ENCODE measurements at regions not wholly inside any gene's neighbourhood (a gene's known extent, or its start where the extent isn't known, plus 50 kb on each side); places are given as distances from the start of the nearest gene placed in this dataset.

DNA sequence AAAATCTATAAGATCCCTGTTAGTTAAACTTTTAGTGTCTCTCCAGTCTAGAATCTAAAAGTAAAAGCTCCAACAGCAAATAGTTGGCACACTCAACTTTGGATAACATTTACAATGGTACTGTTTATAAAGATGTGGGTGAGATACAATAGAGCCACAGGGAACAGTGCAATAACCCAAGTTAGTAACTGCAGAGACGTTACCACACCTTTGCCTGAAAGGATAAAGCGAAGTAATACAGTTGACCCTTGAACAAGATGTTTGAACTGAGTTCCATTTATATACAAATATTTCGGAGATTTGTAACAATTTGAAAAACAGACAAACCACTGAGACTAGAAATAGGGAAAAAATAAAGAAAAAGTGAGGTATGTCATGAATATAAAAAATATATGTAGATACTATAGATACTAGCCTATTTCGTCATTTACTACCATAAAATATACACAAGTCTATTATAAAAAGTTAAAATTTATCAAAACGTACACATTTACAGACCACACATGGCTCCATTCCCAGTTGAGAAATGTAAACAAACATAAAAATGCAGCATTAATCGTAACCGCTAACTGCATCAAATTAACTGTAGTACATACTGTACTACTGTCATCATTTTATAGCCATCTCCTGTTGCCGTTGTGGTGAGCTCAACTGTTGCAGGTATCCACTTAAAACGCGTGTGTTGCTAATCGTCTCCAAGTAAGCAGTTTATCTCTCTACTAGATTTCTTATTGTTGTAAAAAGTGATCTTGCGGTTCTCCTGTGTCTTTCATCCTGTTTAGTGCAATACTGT, 56.5 kb upstream of the HIF1A start:
- no peak overlapping the region for H4K5ac ChIP-seq (ENCODE audit: insufficient read length, low read depth, low read length)
- no peak overlapping the region for H3K4ac ChIP-seq (replicated peaks; ENCODE audit: insufficient read length, low read depth, low read length)
- FAIRE-seq (no peak), DNase-seq (ENCODE audit: low read depth in 1 of 2, low spot score in 2 of 2) (no peak)
- H2BK20ac ChIP-seq (ENCODE audit: low read length): no peak overlapping the region
- WGBS, 2 experiments (ENCODE audit: extremely low coverage in 1 of 2, insufficient coverage in 1 of 2, insufficient read length in 1 of 2, insufficient replicate concordance in 2 of 2, low coverage in 1 of 2, low lambda C conversion rate in 2 of 2, missing lambda C conversion rate in 1 of 2): 91% methylated on average over 12 of the region's 12 CpGs; no CpG with 5 or more reads in 1 of the 2 experiments
- no peak overlapping the region for H2BK12ac ChIP-seq (ENCODE audit: low read depth, low read length)
- H3K36me3 ChIP-seq (ENCODE audit: control insufficient read depth in 2 of 4, insufficient read depth in 4 of 4, low read length in 3 of 4): no peaks in the 10 kb centered on the region
- ChIA-PET CTCF (ENCODE audit: partially characterized antibody) (no interaction called here), POLR2A (ENCODE audit: partially characterized antibody) (no interaction called here)
- no peak overlapping the region for H3K4me3 ChIP-seq (ENCODE audit: extremely low read depth in 1 of 4, insufficient read depth in 2 of 4, low read depth in 3 of 4, low read length in 4 of 4)
- H2AFZ ChIP-seq (ENCODE audit: low read length): no peak overlapping the region
- no peaks in the 10 kb centered on the region for H3K23me2 ChIP-seq (ENCODE audit: low read depth, low read length)
- H3K79me1 ChIP-seq (ENCODE audit: low read depth, low read length): no peaks in the 10 kb centered on the region
- H3K4me1 ChIP-seq (replicated peaks in 1 of 4; ENCODE audit: control insufficient read depth in 3 of 4, insufficient read depth in 4 of 4, low read length in 3 of 4): no peaks in the 10 kb centered on the region
- no peak overlapping the region for H3K23ac ChIP-seq (ENCODE audit: insufficient read length)
- H3K27ac ChIP-seq (ENCODE audit: low read depth, low read length): no peak overlapping the region
- no peaks in the 10 kb centered on the region for H3K27me3 ChIP-seq (replicated peaks in 1 of 4; ENCODE audit: control insufficient read depth in 3 of 4, extremely low read depth in 1 of 4, insufficient read depth in 3 of 4, low read length in 3 of 4)
- no peak overlapping the region for H2BK15ac ChIP-seq (ENCODE audit: low read length)
- no peak overlapping the region for H3K56ac ChIP-seq (replicated peaks; ENCODE audit: insufficient read length, low read depth, low read length)
- no peaks in the 10 kb centered on the region for H4K20me1 ChIP-seq (replicated peaks in 1 of 2; ENCODE audit: control insufficient read depth in 1 of 2, insufficient read depth in 2 of 2, low read length in 2 of 2)
- no peak overlapping the region for H2BK5ac ChIP-seq (ENCODE audit: low read depth, low read length)
- no peak overlapping the region for H2BK120ac ChIP-seq (replicated peaks; ENCODE audit: low read depth, low read length)
- no peak overlapping the region for H4K8ac ChIP-seq (ENCODE audit: extremely low read depth, insufficient read depth, low read length)
- no peak overlapping the region for H3K9ac ChIP-seq (replicated peaks in 1 of 4; ENCODE audit: extremely low read depth in 1 of 4, low read depth in 3 of 4, low read length in 3 of 4)
- no peaks in the 10 kb centered on the region for H3K79me2 ChIP-seq (ENCODE audit: control insufficient read depth in 1 of 2, insufficient read depth in 2 of 2, low read length in 2 of 2)
- no peak overlapping the region for H4K91ac ChIP-seq (replicated peaks; ENCODE audit: insufficient read length, low read length)
- H3K9me3 ChIP-seq (ENCODE audit: insufficient read depth in 2 of 2, low read depth in 1 of 2, low read length in 1 of 2): no peaks in the 10 kb centered on the region
- no peak overlapping the region for H3K4me2 ChIP-seq (ENCODE audit: insufficient read depth in 1 of 2, low read depth in 2 of 2, low read length in 2 of 2)
- H3K14ac ChIP-seq (ENCODE audit: insufficient read length): no peak overlapping the region
- H3K18ac ChIP-seq (ENCODE audit: extremely low read depth, low read length): no peak overlapping the region
- H2AK5ac ChIP-seq (ENCODE audit: low read depth, low read length): no peak overlapping the region
- TF ChIP-seq KDM1A (IDR thresholded peaks at IDR 0.05; ENCODE audit: borderline replicate concordance, low read length) (no peak), POLR2A (IDR thresholded peaks at IDR 0.05; ENCODE audit: control extremely low read depth in 1 of 2, low read depth in 2 of 2, low read length in 2 of 2) (no peak), CBX8 (IDR thresholded peaks at IDR 0.05; ENCODE audit: borderline replicate concordance, low read depth, low read length) (no peak), EGR1 (IDR thresholded peaks at IDR 0.05; ENCODE audit: borderline replicate concordance, low read depth, low read length) (no peak), CREB1 (IDR thresholded peaks at IDR 0.05) (no peak), NANOG (IDR thresholded peaks at IDR 0.05; ENCODE audit: insufficient read depth, low read depth, low read length, poor library complexity, severe bottlenecking) (no peak), SRF (IDR thresholded peaks at IDR 0.05; ENCODE audit: low read depth, low read length) (no peak), TEAD4 (IDR thresholded peaks at IDR 0.05; ENCODE audit: low read depth, low read length) (no peak), ZNF274 (IDR thresholded peaks at IDR 0.05; ENCODE audit: borderline replicate concordance, extremely low read depth, low read length) (no peak), BCL11A (IDR thresholded peaks at IDR 0.05; ENCODE audit: low read depth in 2 of 2, low read length in 2 of 2) (no peak), RBBP5 (IDR thresholded peaks at IDR 0.05; ENCODE audit: borderline replicate concordance, low read depth, low read length) (no peak), PHF8 (conservative IDR thresholded peaks at IDR 0.05; ENCODE audit: low read depth, low read length) (no peak)
- TF ChIP-seq, protein P1, sequence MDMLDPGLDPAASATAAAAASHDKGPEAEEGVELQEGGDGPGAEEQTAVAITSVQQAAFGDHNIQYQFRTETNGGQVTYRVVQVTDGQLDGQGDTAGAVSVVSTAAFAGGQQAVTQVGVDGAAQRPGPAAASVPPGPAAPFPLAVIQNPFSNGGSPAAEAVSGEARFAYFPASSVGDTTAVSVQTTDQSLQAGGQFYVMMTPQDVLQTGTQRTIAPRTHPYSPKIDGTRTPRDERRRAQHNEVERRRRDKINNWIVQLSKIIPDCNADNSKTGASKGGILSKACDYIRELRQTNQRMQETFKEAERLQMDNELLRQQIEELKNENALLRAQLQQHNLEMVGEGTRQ (IDR thresholded peaks at IDR 0.05; ENCODE audit: low read length): no peak

All from H1 (cell line).